Fibroblast of lung (primary cell): ENCODE measurements at regions not wholly inside any gene's neighbourhood (a gene's known extent, or its start where the extent isn't known, plus 50 kb on each side); places are given as distances from the start of the nearest gene placed in this dataset.
"Not testable (repeated sequence)": the region's sequence is repeated elsewhere in the genome, so short reads cannot be mapped to it uniquely, and the experiment has no call there.

Experiments
- EZH2 ChIP-seq: IDR thresholded peaks from 2 replicates; pipeline ENCODE4 v1.5.1; 2012; ENCODE audit warnings: low read length, control low read depth, mild to moderate bottlenecking; ENCODE audit errors: missing control alignments
- TF ChIP-seq, protein P1 (sequence below), 2 donors: IDR thresholded peaks in 1 of 2; conservative IDR thresholded peaks in 1 of 2; 1 replicate in 1 of 2; 2 replicates in 1 of 2; pipeline ENCODE4 v1.5.1; 2011 to 2012; ENCODE audit warnings: low read length in 2 of 2, control low read depth in 1 of 2, inconsistent platforms in 1 of 2, low read depth in 1 of 2, mild to moderate bottlenecking in 1 of 2

DNA sequence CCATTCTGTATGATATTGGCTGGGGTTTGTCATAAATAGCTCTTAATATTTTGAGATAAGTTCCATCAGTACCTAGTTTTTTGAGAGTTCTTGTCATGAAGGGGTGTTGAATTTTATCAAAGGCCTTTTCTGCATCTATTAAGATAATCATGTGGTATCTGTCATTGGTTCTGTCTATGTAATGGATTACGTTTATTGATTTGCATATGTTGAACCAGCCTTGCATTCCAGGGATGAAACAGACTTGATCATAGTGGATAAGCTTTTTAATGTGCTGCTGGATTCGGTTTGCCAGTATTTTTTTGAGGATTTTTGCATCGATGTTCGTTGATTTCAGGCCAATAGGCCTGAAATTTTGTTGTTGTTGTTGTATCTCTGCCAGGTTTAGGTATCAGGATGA lies 469.4 kb upstream of the SPRY2 start:
- TF ChIP-seq, protein P1, sequence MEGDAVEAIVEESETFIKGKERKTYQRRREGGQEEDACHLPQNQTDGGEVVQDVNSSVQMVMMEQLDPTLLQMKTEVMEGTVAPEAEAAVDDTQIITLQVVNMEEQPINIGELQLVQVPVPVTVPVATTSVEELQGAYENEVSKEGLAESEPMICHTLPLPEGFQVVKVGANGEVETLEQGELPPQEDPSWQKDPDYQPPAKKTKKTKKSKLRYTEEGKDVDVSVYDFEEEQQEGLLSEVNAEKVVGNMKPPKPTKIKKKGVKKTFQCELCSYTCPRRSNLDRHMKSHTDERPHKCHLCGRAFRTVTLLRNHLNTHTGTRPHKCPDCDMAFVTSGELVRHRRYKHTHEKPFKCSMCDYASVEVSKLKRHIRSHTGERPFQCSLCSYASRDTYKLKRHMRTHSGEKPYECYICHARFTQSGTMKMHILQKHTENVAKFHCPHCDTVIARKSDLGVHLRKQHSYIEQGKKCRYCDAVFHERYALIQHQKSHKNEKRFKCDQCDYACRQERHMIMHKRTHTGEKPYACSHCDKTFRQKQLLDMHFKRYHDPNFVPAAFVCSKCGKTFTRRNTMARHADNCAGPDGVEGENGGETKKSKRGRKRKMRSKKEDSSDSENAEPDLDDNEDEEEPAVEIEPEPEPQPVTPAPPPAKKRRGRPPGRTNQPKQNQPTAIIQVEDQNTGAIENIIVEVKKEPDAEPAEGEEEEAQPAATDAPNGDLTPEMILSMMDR (conservative IDR thresholded peaks at IDR 0.05 in 1 of 2, IDR thresholded peaks at IDR 0.05 in 1 of 2; ENCODE audit: low read depth in 1 of 2, low read length in 2 of 2) = not testable (repeated sequence)
- TF ChIP-seq EZH2 = not testable (repeated sequence)
